PC-3 (cell line): ENCODE measurements at regions not wholly inside any gene's neighbourhood (a gene's known extent, or its start where the extent isn't known, plus 50 kb on each side); places are given as distances from the start of the nearest gene placed in this dataset.

Experiments
- ATAC-seq: fragments of 200-7000 bp; cut with Tn5 transposase; 2 replicates; pipeline ENCODE4 v1.9.1; 2020; ENCODE audit warnings: mild to moderate bottlenecking, moderate library complexity
- BruUV-seq: library from RNA; stranded (reverse); fragments of 400-500 nt; replicated peaks from 2 replicates; lab custom pipeline; 2021; lab: Mats Ljungman, UMichigan
- CTCF ChIA-PET: fragments of 300-600 bp; sonication (Branson Sonifier 250); formaldehyde crosslinking; loops from one replicate; lab custom pipeline; 2022; ENCODE audit warnings: antibody characterized with exemption; lab: Charles Lee
- POLR2A ChIA-PET: fragments of 300-600 bp; sonication (Branson Sonifier 250); formaldehyde crosslinking; loops from one replicate; lab custom pipeline; 2022; ENCODE audit warnings: antibody characterized with exemption; ENCODE audit not compliant: unreplicated experiment; lab: Charles Lee
- DNase-seq: peaks from one replicate; pipeline ENCODE4 v3.0.0-alpha.2; 2015
- H2AFZ ChIP-seq: fragments of 300-600 bp; sonication (generic); 2 replicates; pipeline ENCODE4 v1.6.0; 2016; ENCODE audit warnings: antibody characterized with exemption, low read length
- H3F3A ChIP-seq: fragments of 300-600 bp; sonication (generic); one replicate; pipeline ENCODE4 v1.6.0; 2017; ENCODE audit warnings: antibody characterized with exemption, low read length, control low read depth, mild to moderate bottlenecking; ENCODE audit not compliant: unreplicated experiment
- H3K27ac ChIP-seq: fragments of 300-600 bp; sonication (generic); 2 replicates; pipeline ENCODE4 v1.5.1; 2016; ENCODE audit warnings: mild to moderate bottlenecking, low read length
- H3K27me3 ChIP-seq: fragments of 300-600 bp; sonication (generic); 2 replicates; pipeline ENCODE4 v1.6.1; 2016; ENCODE audit warnings: low read length, mixed read lengths
- H3K36me3 ChIP-seq: fragments of 300-600 bp; sonication (generic); 2 replicates; pipeline ENCODE4 v1.6.1; 2016; ENCODE audit warnings: low read depth, mixed run types, low read length, mixed read lengths
- H3K4me1 ChIP-seq: fragments of 300-600 bp; sonication (generic); 2 replicates; pipeline ENCODE4 v1.5.1; 2016; ENCODE audit warnings: low read length; ENCODE audit not compliant: insufficient read depth
- H3K4me2 ChIP-seq: fragments of 300-600 bp; sonication (generic); 2 replicates; pipeline ENCODE4 v1.6.0; 2016; ENCODE audit warnings: low read length
- H3K4me3 ChIP-seq: fragments of 300-600 bp; sonication (generic); 2 replicates; pipeline ENCODE4 v1.5.1; 2016; ENCODE audit warnings: mild to moderate bottlenecking, low read length, mixed read lengths
- H3K79me2 ChIP-seq: fragments of 300-600 bp; sonication (generic); 2 replicates; pipeline ENCODE4 v1.6.1; 2017; ENCODE audit warnings: low read length, mixed read lengths
- H3K9ac ChIP-seq: fragments of 300-600 bp; sonication (generic); 2 replicates; pipeline ENCODE4 v1.6.0; 2016; ENCODE audit warnings: mild to moderate bottlenecking, low read length
- H3K9me2 ChIP-seq: fragments of 300-600 bp; sonication (generic); replicated peaks from 2 replicates; pipeline ENCODE4 v1.6.1; 2016; ENCODE audit warnings: mixed run types, low read length, mixed read lengths
- H3K9me3 ChIP-seq: fragments of 300-600 bp; sonication (generic); 2 replicates; pipeline ENCODE4 v1.6.1; 2016; ENCODE audit warnings: low read length, mixed read lengths
- H4K20me1 ChIP-seq: fragments of 300-600 bp; sonication (generic); 2 replicates; pipeline ENCODE4 v1.6.1; 2016; ENCODE audit warnings: low read length, mixed read lengths
- EZH2 ChIP-seq: fragments of 300-600 bp; sonication (generic); IDR thresholded peaks from one replicate; pipeline ENCODE4 v1.6.1; 2017; ENCODE audit warnings: antibody characterized with exemption, mild to moderate bottlenecking, low read length; ENCODE audit not compliant: unreplicated experiment
- EZH2phosphoT487 ChIP-seq: fragments of 300-600 bp; sonication (generic); IDR thresholded peaks from 2 replicates; pipeline ENCODE4 v1.6.1; 2018; ENCODE audit warnings: mild to moderate bottlenecking, antibody characterized with exemption, low read length, borderline replicate concordance
- intact Hi-C: fragments of 100-400 bp; cut with micrococcal nuclease; formaldehyde crosslinking; loops from 2 replicates; pipeline ENCODE4 v1.9.0; 2023
- TF ChIP-seq, protein P1 (sequence below): fragments of 300-600 bp; sonication (generic); conservative IDR thresholded peaks from 2 replicates; pipeline ENCODE4 v1.5.1; 2017; ENCODE audit warnings: antibody characterized with exemption, low read depth, mild to moderate bottlenecking, low read length

DNA sequence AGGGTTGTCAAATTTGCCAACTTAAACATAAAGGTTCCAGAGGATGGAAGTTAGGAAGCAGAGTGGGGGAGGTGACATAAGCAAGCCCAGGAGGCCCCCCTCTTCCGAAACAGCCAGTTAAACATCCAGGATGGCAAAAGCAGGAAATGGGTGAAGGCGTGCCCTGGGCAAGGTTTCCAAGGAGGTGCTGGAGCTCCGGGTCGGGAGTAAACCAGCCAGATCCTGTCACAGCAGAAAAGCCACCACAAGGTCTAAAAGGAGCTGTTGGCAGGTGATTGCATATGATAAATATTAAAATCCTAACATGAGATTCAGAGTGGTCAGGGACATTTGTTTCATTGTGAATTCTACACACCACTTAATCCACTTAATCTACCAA lies 572.2 kb upstream of the SALL3 start:
- H2AFZ ChIP-seq, result no peak overlapping the region
- no peaks in the 10 kb centered on the region for H3K79me2 ChIP-seq
- POLR2A ChIA-PET, result no interaction called here
- H3K36me3 ChIP-seq, result no peaks in the 10 kb centered on the region
- no peak overlapping the region for H3K4me3 ChIP-seq
- no peak overlapping the region for H3K9ac ChIP-seq
- no peaks in the 10 kb centered on the region for H3F3A ChIP-seq
- TF ChIP-seq EZH2phosphoT487 (no peak), EZH2 (no peak)
- TF ChIP-seq, protein P1, sequence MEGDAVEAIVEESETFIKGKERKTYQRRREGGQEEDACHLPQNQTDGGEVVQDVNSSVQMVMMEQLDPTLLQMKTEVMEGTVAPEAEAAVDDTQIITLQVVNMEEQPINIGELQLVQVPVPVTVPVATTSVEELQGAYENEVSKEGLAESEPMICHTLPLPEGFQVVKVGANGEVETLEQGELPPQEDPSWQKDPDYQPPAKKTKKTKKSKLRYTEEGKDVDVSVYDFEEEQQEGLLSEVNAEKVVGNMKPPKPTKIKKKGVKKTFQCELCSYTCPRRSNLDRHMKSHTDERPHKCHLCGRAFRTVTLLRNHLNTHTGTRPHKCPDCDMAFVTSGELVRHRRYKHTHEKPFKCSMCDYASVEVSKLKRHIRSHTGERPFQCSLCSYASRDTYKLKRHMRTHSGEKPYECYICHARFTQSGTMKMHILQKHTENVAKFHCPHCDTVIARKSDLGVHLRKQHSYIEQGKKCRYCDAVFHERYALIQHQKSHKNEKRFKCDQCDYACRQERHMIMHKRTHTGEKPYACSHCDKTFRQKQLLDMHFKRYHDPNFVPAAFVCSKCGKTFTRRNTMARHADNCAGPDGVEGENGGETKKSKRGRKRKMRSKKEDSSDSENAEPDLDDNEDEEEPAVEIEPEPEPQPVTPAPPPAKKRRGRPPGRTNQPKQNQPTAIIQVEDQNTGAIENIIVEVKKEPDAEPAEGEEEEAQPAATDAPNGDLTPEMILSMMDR, result no peak
- DNase-seq, result no peak
- CTCF ChIA-PET, result no interaction called here
- intact Hi-C loops, result no loop called here
- no peaks in the 10 kb centered on the region for H3K4me1 ChIP-seq
- ATAC-seq, result no peak
- H3K9me3 ChIP-seq, result no peaks in the 10 kb centered on the region
- no peaks in the 10 kb centered on the region for H3K9me2 ChIP-seq
- no peak overlapping the region for H3K27ac ChIP-seq
- H3K27me3 ChIP-seq, result peaks cover 65% of the 10 kb centered on the region
- no TSS peak for BruUV-seq
- H3K4me2 ChIP-seq, result no peak overlapping the region
- H4K20me1 ChIP-seq, result no peaks in the 10 kb centered on the region

DNA sequence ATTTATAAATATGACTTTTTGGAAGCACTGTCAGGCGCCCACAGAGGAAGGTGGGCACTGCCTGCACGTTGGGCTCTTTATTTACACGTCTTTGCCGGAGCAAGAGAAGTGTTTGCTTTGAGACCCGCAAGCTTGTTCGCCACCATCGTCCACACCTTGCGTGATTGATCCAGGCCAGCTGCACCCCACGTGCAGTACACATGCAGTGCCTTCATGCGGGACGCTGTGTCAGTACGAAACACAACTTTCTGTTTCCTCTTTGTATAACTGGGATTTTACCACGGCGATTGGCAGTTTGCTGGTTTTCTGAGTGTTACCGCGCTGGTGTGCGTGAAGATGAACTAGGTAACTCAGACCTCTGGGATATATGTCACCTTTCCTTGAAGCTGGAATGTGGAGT lies 571.0 kb upstream of the SALL3 start:
- ChIA-PET POLR2A (no interaction called here), CTCF (no interaction called here)
- intact Hi-C loops, result no loop called here
- ATAC-seq (no peak), DNase-seq (no peak)
- no peaks in the 10 kb centered on the region for H3K4me1 ChIP-seq
- no peaks in the 10 kb centered on the region for H3K9me2 ChIP-seq
- no peak overlapping the region for H3K4me2 ChIP-seq
- H3K4me3 ChIP-seq, result no peak overlapping the region
- H3K27ac ChIP-seq, result no peak overlapping the region
- TF ChIP-seq EZH2 (no peak), EZH2phosphoT487 (no peak)
- TF ChIP-seq, protein P1, result no peak
- BruUV-seq, result no TSS peak
- no peak overlapping the region for H2AFZ ChIP-seq
- peaks cover 59% of the 10 kb centered on the region for H3K27me3 ChIP-seq
- no peaks in the 10 kb centered on the region for H3K9me3 ChIP-seq
- H4K20me1 ChIP-seq, result no peaks in the 10 kb centered on the region
- H3K79me2 ChIP-seq, result no peaks in the 10 kb centered on the region
- no peaks in the 10 kb centered on the region for H3K36me3 ChIP-seq
- no peak overlapping the region for H3K9ac ChIP-seq
- no peaks in the 10 kb centered on the region for H3F3A ChIP-seq

DNA sequence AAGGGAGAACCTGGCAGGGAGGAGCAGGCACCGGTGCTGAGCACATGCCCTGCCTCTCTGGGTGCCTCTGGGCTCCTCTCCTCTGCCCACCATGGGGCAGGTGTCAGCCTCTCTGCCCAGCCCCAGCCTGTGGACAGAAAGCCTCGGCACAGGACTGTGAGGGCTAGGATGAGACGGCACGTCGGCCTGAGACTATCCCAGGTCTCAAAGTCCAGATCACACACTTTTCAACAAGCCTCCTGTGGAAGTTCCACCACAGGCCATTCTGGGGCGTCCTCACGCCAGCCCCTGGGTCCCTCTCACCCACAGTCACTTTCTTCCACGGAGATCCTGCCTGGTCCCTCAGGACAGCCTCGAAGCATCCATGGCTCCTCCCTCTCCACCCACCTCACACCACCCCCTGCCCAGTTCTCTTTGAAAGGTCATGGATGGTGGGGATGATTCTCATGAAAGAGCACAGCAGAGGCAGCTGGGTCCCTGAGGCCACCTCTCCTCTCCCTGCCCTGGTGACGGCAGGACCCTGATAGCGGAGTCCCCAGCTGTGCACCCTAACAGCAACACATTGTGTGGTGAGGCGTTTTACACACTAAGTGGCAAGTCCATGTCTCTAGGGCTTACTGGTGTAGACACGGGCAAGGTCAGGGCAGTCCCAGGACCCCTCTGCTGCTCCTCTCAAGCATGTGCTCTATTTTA lies 569.4 kb upstream of the SALL3 start:
- Histone ChIP-seq H3K9ac (no peak overlapping the region), H3K27ac (no peak overlapping the region), H3K27me3 (peaks cover 53% of the 10 kb centered on the region), H2AFZ (no peak overlapping the region), H3K9me3 (no peaks in the 10 kb centered on the region), H4K20me1 (no peaks in the 10 kb centered on the region), H3K79me2 (no peaks in the 10 kb centered on the region), H3K36me3 (no peaks in the 10 kb centered on the region), H3K9me2 (no peaks in the 10 kb centered on the region), H3K4me2 (no peak overlapping the region), H3K4me1 (no peaks in the 10 kb centered on the region), H3K4me3 (no peak overlapping the region), H3F3A (no peaks in the 10 kb centered on the region)
- no peak for TF ChIP-seq EZH2phosphoT487
- TF ChIP-seq EZH2, result no peak
- ChIA-PET POLR2A (no interaction called here), CTCF (no interaction called here)
- DNase-seq, result no peak
- intact Hi-C loops, result no loop called here
- BruUV-seq, result no TSS peak
- ATAC-seq, result no peak
